Panc1 (cell line): ENCODE measurements at regions not wholly inside any gene's neighbourhood (a gene's known extent, or its start where the extent isn't known, plus 50 kb on each side); places are given as distances from the start of the nearest gene placed in this dataset.

Source experiments
- CTCF ChIP-seq: fragments of 450-650 bp; IDR thresholded peaks from 2 replicates; pipeline ENCODE4 v1.5.1; 2017; ENCODE audit warnings: mild to moderate bottlenecking
- POLR2AphosphoS5 ChIP-seq: IDR thresholded peaks from 2 replicates; pipeline ENCODE4 v1.6.1; 2012; ENCODE audit warnings: mild to moderate bottlenecking, low read depth, low read length, moderate library complexity
- REST ChIP-seq, 2 experiments: IDR thresholded peaks; 2 replicates each; pipeline ENCODE4 v1.6.1; 2011 to 2012; ENCODE audit warnings: low read depth in 2 of 2, control low read depth in 1 of 2, low read length in 1 of 2, mild to moderate bottlenecking in 1 of 2, moderate library complexity in 1 of 2; ENCODE audit not compliant: insufficient read depth in 1 of 2

GRCh38 chr1:193367863-193368262, 181.4 kb upstream of the B3GALT2 start:
- no peak for TF ChIP-seq CTCF
- TF ChIP-seq REST (IDR thresholded peaks at IDR 0.05; ENCODE audit: insufficient read depth in 1 of 2, low read depth in 2 of 2, low read length in 1 of 2) = no peak
- TF ChIP-seq POLR2AphosphoS5 = no peak
